Inflammatory macrophage (primary cell): ENCODE measurements at regions not wholly inside any gene's neighbourhood (a gene's known extent, or its start where the extent isn't known, plus 50 kb on each side); places are given as distances from the start of the nearest gene placed in this dataset.

Experiments
- DNase-seq, 2 donors: peaks; one replicate each; pipeline ENCODE4 v3.0.0-alpha.2; 2020 to 2022

DNA sequence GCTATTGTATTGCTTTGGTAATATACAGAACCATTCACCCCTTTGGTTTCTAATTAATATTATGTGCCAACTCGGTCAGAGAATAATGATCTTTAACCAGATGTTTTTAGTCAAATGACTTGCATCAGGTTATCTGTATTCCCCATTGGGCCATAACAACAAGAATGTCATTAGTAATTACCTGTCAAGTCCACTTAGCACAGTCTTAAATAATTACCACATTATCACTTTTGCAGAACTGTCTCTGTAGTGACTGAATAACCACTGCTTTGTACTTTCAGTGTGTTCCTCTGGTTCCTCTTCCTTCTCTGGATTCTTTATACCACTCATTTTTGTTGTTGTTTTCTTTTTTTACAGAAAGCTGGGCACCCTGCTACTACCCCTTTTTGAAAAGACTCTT lies 257.7 kb upstream of the SPOCK3 start:
- no peak for DNase-seq

DNA sequence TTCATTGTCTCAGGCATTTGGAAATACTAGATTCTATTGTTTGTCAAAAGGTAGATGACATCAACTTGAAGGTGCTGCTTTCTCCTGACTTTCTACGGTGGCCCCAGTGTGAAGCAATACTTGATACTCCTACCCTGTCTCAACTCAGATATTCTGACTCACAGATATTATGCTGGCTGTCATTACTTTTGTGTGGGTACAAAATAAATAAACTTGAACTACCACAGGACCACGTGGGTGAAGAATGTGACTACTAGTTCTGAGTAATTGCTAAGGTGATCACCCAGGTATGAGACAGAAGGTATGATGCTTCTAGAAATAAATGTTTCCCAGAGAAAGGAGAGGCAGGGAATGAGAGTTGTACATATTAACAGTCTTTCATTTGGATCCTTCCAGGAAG lies 275.3 kb upstream of the SPOCK3 start:
- no peak for DNase-seq

DNA sequence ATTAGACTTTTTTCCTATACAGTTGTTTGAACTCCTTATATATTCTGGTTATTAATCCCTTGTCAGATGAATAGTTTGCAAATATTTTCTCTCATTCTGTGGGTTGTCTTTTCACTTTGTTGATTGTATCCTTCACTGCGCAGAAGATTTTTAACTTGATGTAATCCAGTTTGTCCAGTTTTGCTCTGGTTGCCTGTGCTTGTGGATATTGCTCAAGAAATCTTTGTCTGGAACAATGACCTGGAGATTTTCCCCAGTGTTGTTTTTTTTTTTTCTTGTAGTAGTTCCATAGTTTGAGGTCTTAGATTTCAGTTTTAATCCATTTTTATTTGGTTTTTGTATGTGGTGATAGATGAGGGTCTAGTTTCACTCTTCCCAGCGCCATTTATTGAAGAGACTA lies 289.8 kb upstream of the SPOCK3 start:
- no peak for DNase-seq

DNA sequence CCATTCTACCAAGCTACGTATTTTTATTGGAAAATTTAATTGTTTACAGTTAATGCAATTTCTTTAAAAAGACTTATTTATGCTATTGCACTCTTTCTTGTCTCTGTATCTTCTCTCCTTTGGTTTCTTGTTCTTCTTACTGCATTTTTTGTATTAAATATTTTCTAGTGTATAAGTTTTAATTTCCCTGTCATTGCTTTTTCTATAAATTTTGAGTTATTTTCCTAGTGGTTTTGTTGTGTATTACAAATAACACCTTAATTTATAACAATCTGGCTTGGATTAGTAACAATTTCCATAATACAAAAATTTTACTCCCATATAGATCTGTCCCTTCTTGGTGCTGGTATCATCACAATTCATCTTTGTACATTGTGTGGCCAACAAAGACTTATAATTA lies 303.5 kb upstream of the SPOCK3 start:
- DNase-seq: no peak

DNA sequence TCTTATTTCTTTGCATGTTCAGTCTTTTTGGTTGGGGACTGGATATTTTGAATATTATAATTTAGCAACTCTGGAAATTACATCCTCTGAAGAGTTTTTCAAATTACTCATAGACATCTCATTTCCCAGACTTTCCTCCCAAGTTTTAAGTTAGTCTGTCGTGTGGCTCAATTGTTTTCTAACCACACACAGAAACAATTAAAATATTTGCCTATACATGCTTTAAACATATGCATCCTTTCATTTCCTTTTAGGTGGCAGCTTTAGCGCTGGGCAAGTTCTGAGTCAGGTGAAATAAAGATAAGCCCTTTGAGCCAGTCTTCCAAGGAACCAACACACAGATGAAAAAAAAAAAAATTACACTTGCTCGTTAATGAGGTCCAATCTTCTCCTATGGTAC lies 307.0 kb upstream of the SPOCK3 start:
- DNase-seq: no peak

DNA sequence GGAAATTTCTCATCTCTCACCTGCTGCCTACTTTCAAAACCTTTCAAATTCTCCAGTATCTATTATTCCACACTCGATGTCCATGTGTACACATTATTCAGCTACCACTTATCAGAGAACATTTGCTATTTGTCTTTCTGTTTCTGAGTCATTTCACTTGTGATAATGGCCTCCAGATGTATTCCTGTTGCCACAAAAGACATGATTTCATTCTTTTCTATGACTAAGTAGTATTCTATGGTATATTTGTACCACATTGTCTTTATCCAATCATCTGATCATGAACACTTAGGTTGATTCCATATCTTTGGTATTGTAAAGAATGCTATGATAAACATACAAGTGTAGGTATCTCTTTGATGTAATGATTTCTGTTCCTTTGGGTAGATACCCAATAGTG lies 310.1 kb upstream of the SPOCK3 start:
- no peak for DNase-seq

DNA sequence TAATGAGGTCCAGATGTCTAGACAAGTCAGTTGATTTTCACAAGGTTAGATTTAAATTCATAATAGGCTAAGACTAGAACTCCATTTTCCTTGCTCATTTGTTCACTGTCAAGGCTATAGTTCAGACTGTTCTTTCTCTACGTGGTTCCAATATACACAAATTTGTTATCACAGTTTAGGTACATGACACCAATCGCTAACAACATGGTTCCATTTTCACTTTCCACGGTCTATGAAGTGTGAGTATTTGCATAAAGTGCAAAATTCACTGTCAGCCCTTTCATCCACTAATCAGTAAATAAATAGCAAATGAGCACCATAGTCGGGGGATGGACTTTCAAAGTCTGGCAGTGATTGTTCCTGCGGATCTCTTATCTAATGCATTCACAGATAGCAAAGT lies 315.7 kb upstream of the SPOCK3 start:
- no peak for DNase-seq

DNA sequence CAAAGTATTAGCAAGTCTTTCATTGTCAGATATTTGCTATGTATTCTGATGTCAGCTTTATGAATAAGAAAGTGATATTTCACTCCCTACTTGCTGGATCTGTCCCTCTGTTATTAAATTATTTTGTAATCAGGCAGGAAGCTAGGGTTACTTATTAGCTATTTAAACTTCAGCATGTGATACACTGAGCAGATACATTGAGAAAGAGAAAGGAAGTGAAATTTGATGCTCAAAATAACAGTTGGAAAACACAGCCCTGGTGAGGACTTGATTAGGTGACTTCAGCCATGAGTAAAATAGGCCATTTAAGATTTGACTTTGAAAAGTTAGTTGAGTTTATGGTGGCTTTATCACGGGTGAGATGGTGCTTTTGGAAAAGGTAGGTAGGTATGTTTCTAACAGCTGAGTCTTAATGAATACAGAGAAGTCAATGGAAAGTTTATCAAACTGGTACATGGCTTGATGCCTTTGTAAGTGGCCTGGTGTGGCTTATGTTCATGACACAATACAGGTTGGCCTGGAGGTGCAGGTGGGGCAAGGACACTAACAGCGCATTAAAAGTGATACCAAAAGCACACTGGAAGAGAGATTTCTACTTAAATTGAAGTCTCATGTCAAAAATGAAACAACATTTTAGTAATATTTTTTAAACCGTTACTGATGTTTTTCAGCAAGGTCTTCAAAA lies 321.2 kb upstream of the SPOCK3 start:
- no peak for DNase-seq

DNA sequence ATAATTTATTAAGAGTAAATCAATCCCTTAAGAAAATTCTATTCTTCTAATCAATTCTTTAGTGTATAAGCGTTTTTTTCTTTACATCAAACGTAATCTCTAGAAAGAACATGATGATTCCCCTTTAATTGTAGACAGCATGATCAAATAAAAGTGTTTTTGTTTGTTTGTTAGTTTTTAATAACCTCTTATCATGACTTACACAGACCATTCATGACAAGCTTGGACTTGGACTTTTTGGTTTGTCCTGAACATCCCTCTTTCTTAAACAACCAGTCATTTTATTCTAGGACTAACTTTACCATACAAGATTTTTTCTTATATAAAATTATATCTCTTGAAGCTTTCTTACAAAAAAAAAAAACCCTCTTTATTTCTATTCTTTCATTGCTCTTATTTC lies 344.6 kb upstream of the SPOCK3 start:
- no peak for DNase-seq

DNA sequence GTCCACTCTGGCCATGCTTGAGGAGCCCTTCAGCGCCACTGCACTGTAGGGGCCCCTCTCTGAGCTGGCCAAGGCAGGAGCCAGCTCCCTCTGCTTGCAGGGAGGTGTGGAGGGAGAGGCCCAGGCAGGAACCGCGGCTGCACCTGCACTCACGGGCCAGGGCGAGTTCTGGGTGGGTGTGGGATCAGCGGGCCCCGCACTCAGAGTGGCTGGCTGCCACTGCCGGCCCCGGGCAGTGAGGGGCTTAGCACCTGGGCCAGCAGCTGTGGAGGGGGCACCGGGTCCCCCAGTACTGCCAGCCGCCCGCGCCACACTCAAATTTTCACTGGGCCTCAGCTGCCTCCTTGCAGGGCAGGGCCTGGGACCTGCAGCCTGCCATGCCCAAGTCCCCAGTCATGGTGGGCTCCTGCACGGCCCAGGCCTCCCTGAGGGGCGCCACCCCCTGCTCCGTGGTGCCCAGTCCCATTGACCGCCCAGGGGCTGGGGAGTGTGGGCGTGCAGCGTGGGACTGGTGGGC lies 347.2 kb upstream of the SPOCK3 start:
- no peak for DNase-seq

DNA sequence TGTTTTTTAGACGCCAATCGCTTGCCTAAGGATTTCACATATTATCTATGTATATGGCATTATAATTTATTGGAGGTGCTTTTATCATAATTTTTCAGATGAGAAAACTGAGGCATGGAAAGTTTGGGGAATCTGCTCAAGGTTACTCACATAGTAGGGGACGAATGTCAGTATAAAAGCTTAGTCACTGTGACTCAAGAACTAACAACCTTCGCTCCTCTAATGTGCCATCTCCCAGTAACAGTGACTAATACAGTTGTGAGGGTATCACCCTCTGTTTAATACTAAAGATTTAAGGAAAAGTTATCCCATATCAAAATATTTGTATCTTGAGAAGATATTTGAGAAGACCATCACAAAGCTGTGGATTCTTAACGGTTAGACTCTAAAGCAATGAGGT lies 353.1 kb upstream of the SPOCK3 start:
- no peak for DNase-seq

DNA sequence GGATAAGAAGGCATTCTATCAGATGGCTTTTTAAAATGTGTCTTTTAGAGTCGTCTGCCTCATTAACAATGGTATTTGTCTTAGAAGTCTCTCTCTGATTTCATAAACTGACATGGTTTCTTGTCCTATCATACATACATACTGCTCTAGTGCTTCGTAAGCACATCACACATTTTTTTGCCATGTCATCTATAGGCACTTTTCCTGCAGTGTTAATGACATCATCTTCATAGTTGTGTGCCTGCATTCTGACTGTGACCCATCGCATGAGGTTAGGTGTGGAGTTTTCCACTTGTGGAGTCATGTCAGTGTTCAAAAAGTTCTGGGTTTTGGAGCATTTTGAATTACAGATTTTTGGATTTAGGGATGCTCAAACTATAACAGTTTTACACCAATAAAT lies 361.6 kb upstream of the SPOCK3 start:
- DNase-seq: no peak

DNA sequence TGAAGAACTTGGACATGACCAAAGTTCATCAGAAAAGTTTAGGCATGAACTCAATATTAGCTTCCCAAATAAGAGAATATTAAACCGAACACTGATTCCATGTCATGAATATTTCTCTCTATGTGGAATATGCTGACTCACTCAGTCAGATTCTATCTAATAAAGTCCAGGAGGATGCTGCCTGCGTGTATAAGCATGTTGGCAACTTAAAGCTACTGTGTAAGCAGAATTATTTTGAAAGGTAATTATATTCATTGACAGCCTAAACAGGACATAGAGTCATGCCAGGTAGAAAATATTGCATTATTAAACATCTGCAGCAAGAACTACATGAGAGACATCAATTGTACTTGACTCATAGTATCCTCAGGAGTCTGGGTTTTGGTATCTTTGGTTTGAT lies 367.9 kb upstream of the SPOCK3 start:
- DNase-seq: no peak

DNA sequence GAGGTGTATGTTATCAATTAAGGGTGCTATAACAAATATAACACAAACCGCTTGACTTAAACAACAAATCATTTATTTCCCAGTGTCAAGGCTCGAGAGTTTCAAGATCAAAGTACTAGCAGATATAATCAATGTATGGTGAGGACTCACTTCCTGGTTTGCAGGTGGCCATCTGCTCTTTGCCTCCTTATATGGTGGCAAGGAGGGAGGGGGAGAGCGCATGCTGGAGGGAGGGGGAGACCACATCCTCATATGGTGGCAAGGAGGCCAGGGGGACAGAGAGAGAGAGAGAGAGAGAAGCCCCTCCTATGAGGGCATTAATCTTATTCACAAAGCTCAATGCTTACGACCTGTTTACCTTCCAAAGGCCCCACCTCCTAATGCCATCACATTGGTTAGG lies 372.3 kb upstream of the SPOCK3 start:
- no peak for DNase-seq

DNA sequence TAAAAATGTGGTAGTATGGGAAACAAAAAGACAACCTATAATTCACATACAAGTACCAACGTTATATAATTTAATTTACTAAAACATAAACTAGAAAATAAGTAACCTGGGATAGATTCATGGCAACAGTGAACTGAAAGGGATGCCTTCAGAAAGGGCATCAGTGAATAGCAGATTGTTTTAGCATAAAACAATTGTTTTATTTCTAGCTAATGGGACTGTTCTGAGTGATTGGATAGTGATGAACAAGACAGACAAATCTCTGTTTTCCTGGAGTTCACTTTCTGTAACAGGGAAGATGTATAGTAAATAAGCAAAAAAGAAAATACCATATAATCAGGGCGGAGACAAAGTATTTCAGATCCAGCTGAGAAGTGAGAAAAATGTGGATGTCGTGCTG lies 379.1 kb upstream of the SPOCK3 start:
- DNase-seq: no peak

DNA sequence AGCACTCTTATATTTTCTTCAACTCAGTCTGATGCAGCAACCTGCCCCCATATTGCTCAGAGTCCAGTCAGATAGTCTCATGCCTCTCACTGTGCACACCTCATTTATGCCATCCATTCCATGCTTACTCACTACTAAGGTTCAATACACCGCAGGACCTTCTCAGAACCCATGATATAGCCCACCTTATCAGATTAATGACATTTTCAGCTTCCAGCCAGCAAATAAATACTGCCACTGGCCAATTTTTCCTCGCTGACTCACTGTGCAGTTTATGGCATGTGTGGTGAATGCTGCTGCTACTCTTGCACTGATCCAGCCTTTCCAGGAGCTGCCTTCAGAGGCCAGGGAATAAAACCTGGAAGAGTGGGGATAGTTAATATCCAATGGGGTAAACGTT lies 380.6 kb upstream of the SPOCK3 start:
- DNase-seq: no peak

DNA sequence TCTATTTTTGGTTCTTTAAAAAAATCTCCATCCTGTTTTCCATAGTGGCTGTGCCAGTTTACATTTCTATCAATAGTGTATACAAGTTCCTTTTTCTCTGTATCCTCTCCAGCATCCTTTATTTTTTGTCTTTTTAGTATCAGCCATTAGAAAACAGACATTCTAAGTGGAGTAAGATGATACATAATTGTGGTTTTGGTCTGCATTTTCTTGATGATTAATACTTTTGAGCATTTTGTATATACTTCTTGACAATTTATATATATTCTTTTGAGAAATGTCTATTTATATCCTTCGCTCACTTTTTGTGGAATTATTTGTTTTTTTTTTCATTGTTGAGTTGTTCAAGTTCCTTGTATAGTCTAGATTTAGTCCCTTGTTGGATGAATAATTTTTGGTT lies 382.2 kb upstream of the SPOCK3 start:
- DNase-seq: no peak

DNA sequence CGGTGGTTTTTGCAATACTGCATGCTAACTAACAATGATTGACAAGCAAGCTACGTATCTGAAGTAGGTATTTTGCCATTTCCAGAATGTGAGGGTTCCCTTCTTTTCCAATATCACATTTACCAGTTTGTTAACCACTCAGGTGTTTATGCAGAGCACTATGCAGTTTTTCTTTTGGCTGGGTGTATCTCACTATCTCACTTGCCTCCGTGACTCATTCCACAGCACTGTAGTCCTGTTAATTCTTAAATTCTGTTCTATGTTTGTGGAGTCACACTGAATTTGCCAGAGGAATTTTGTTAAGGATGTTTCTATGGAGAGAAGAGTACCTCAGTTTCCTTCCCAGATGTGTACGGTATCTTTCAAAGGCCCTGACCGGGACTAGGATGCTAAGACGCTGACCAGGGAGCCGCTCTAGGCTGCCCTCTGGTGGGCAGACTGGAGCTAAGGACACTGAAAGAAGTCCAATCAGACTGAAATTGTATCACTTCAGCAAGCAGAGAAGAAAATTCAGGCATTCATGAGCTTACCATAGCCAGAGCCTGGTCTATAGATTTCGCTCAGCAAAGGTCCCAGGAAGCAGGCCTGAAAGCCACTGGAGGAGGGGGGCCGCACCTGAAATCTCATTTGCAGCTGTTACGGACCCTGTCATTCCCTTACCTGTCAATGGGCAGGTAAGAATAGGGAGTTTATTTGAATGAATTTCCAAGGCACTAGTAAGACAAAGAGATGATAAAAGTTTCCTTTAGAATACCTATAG lies 388.4 kb upstream of the SPOCK3 start:
- DNase-seq: peak; percentile 23 to 46

DNA sequence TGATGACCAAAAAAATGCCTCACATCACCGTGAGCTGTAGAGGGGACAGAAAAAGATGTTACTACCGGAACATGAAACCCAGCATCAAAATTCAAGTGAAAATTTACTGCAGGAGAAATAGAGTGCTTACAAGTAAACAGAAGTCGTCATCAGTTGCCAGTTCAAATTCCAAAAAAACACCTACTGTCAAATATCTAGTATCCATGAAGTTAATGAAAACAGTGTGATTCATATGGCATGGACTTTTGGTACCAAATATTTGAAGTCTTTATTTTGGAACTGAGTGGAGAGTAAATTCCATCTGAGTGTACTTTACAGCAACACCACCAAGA lies 388.9 kb upstream of the SPOCK3 start:
- no peak for DNase-seq

DNA sequence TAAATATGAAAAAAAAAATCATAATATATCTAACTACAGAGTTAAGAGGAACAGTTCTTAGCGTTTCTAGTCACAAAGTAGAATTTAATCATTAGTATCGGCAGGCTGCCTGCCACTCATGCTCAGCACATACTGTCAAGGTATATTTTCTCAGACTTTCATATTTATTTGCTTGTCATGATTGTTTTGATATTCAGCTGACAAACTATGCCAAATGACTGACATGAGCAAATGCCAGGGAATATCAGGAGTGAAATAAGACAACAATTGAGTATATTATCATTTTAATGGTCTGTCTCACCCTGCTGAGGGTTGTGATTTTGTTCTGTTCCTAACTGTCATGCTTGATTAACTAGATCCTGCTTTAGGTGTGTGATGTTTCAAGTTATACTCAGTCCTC lies 395.0 kb upstream of the SPOCK3 start:
- DNase-seq: no peak

DNA sequence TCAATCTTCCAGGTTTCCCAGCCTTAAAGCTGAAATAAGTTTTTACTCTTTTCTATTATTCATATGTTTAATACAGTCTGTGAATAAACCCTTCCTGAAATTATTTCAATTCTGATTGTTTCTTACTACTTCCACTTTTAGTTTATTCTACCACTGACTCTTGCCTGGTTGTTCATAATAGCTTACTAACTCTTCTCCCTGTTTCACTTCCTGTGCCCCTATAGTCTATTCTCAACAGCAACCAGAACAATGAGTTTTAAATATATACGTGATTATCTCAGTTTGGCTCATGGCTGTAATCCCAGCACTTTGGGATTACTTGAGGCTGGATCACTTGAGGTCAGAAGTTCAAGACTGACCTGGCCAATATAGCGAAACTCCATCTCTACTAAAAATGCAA lies 408.0 kb upstream of the SPOCK3 start:
- DNase-seq: no peak

DNA sequence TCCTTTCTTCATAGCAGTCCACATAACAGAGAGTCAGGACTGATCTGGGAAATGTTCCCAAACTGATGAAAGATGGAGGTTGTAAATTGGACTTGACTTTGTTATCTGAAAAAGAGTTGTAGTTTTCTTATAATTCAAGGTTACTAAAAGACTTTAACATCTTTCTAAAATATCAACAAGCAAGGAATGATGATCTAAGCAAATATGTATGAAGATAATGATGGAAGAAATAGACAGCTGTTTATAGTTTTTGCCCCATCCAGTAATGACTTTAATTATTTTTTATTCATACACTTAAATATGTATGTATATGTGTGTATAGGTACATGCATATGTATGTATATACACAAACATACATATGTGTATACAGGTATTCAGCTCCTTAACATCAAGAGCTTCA lies 411.1 kb upstream of the SPOCK3 start:
- DNase-seq: no peak

DNA sequence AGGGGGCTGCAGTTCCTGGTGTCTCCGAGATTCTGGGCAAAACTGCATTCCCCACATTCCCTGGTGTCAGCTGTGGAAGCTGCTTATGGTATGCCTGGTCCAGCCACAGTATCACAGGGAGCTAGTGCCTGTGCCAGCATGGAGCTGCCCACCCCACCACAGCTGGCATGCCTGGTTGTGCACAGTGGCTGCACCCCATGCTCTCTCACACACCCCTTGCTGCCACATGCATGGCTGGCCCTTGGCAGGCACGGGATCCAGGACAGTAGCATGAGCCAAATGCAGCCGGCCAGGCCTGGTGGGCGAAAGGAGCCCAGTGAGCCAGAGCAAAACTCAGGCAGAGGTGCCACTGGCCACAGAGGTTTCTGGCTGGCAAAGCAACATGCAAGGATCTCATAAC lies 418.0 kb upstream of the SPOCK3 start:
- no peak for DNase-seq

DNA sequence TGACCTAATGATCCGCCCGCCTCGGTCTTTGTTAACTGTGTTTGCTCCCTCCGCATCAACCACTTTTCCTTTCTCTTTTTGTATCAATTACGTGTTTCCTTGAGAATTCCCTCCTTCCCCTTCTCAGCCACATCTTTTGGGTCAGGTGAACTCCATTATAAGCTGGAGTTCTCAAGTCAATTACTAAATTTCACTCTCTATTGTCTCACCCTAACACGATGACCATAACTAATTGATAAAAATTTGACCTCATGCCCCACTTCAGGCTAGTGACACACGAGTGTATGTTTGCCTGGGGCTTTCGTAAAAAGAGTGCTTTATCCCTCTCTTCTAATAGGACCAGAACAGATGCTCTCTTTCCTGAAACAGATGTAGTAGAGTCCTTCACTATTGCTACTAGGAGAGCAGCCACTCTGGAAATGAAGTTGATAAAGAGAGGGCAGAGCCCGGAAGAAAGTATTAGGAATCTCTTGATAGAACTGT lies 403.6 kb upstream of the ANXA10 start:
- no peak for DNase-seq

DNA sequence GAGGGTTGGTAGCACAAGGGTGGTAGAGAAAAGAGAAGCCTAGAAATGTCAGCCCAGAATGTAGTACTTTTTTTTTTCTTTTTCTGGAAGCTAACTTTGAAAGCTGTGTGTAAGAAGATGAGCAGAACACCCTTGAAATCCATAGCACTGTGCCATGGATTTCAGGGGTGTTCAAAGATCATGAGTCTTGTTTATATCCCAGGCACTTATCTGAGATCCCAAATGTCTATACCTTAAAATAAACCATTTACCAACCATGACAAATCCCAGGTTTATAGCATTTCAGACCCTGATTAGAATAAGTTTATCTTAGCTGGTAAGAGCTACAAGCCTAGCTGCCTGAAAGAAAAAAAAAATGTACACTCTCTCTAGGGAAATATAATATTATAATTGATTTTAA lies 389.9 kb upstream of the ANXA10 start:
- no peak for DNase-seq
